KMS-11 (cell line): ENCODE measurements at regions not wholly inside any gene's neighbourhood (a gene's known extent, or its start where the extent isn't known, plus 50 kb on each side); places are given as distances from the start of the nearest gene placed in this dataset.

Source experiments
- H2AFZ ChIP-seq: fragments of 200-600 bp; sonication (generic); 2 replicates; pipeline ENCODE4 v1.6.1; 2016; ENCODE audit warnings: antibody characterized with exemption, mixed run types, low read depth
- H3K27ac ChIP-seq: fragments of 200-600 bp; sonication (generic); 2 replicates; pipeline ENCODE4 v1.6.1; 2016; ENCODE audit warnings: mild to moderate bottlenecking, mixed run types
- H3K27me3 ChIP-seq: fragments of 200-600 bp; sonication (generic); 2 replicates; pipeline ENCODE4 v1.6.1; 2017; ENCODE audit warnings: mild to moderate bottlenecking, low read depth, mixed run types, moderate library complexity; ENCODE audit not compliant: insufficient read depth
- H3K36me3 ChIP-seq: fragments of 200-600 bp; sonication (generic); 2 replicates; pipeline ENCODE4 v1.6.1; 2017; ENCODE audit warnings: mild to moderate bottlenecking, mixed run types; ENCODE audit not compliant: insufficient read depth
- H3K4me1 ChIP-seq: fragments of 200-600 bp; sonication (generic); 2 replicates; pipeline ENCODE4 v1.6.1; 2016; ENCODE audit warnings: mild to moderate bottlenecking, low read depth, mixed run types; ENCODE audit not compliant: poor library complexity, severe bottlenecking
- H3K4me2 ChIP-seq: fragments of 200-600 bp; sonication (generic); 2 replicates; pipeline ENCODE4 v1.7.0; 2016; ENCODE audit warnings: mild to moderate bottlenecking, mixed run types
- H3K4me3 ChIP-seq: fragments of 200-600 bp; sonication (generic); IDR thresholded peaks from 2 replicates; pipeline ENCODE4 v1.6.1; 2017; ENCODE audit warnings: low read depth, low read length, mixed read lengths; ENCODE audit not compliant: insufficient read depth
- H3K79me2 ChIP-seq: fragments of 200-600 bp; sonication (generic); 2 replicates; pipeline ENCODE4 v1.6.1; 2016; ENCODE audit warnings: low read depth, mixed run types; ENCODE audit not compliant: insufficient read depth
- H3K9ac ChIP-seq: fragments of 200-600 bp; sonication (generic); 2 replicates; pipeline ENCODE4 v1.6.1; 2016; ENCODE audit warnings: mild to moderate bottlenecking, mixed run types
- H4K20me1 ChIP-seq: fragments of 200-600 bp; sonication (generic); 2 replicates; pipeline ENCODE4 v1.6.1; 2016; ENCODE audit warnings: mild to moderate bottlenecking, mixed run types; ENCODE audit not compliant: insufficient read depth
- TF ChIP-seq, protein P1 (sequence below): fragments of 200-600 bp; sonication (generic); conservative IDR thresholded peaks from 2 replicates; pipeline ENCODE4 v1.6.1; 2017; ENCODE audit warnings: low read depth, mild to moderate bottlenecking, antibody characterized with exemption, low read length, moderate library complexity, mixed read lengths

DNA sequence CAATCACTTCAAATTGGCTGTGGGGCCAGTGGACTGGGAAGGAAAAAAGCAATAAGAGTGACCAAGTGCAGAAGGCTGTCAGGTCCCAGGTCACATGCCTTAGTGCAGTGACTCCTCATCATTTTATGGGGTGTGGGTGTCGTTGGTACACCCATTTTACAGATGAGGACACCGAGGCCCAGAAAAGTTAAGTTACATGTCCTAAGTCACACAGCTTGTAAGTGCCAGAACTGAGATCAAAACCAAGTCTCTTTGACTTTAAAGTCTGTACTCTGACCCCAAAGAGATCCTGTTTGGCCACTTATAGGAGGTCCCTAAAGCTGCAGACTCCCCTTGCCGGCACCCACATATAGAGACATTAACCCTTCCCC is 63.0 kb upstream of the POLG start:
- no peaks in the 10 kb centered on the region for H4K20me1 ChIP-seq
- no peak overlapping the region for H3K4me3 ChIP-seq
- H3K36me3 ChIP-seq, result no peaks in the 10 kb centered on the region
- no peak overlapping the region for H3K27ac ChIP-seq
- H3K27me3 ChIP-seq, result peaks cover 8% of the 10 kb centered on the region; the same call in 1 of the 2 replicates
- TF ChIP-seq, protein P1, sequence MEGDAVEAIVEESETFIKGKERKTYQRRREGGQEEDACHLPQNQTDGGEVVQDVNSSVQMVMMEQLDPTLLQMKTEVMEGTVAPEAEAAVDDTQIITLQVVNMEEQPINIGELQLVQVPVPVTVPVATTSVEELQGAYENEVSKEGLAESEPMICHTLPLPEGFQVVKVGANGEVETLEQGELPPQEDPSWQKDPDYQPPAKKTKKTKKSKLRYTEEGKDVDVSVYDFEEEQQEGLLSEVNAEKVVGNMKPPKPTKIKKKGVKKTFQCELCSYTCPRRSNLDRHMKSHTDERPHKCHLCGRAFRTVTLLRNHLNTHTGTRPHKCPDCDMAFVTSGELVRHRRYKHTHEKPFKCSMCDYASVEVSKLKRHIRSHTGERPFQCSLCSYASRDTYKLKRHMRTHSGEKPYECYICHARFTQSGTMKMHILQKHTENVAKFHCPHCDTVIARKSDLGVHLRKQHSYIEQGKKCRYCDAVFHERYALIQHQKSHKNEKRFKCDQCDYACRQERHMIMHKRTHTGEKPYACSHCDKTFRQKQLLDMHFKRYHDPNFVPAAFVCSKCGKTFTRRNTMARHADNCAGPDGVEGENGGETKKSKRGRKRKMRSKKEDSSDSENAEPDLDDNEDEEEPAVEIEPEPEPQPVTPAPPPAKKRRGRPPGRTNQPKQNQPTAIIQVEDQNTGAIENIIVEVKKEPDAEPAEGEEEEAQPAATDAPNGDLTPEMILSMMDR, result no peak
- H3K4me1 ChIP-seq, result no peaks in the 10 kb centered on the region
- H3K4me2 ChIP-seq, result no peak overlapping the region
- H2AFZ ChIP-seq, result no peak overlapping the region
- no peaks in the 10 kb centered on the region for H3K79me2 ChIP-seq
- no peak overlapping the region for H3K9ac ChIP-seq

DNA sequence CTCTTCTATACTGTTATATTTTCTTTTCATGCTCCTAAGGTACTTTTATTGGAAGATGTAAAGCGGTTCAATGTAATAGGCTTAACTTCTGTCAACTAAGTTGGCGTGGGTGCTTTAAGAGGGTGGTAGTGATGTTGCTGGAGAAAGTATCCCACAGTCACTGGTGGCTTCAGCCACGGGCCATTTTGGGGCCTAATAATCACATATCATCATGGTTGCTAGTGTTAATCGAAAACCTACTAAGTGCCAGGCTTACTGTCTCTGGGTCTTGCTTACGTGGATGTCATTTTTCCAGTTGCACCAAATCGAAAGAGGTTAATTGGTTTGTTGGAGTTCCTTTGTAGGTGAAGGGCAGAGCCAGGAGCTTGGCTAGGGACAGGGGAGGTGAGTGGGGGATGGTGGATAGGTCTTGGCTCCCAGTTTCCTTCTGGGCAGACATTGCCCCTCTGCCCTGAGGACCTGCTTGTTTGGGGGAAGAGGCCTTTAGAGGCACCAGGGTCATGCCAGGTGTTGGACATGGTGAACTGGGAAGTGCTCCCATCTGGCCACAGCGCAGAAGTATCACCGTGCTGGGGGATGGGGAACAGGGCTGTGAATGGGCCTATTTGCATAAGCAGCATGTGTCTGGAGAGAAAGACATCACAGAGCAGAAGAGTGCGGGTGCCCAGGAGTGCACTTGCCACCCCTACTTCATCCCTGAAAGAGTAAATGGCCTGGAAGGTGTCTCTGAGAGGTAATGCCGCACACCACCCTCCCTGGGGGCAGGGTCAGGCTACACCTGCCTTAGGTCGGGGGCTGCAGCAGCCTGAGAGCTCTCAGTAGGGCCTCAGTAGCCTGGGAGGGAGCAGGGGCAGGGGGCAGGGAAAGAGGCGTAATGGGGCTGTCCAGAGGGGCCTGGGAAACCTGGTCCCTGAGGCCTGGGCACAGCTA is 62.4 kb upstream of the POLG start:
- Histone ChIP-seq H2AFZ (no peak overlapping the region), H3K4me3 (no peak overlapping the region)

GRCh38 chr15:89395996-89396395 is 61.4 kb upstream of the POLG start:
- Histone ChIP-seq H3K27me3 (no peaks in the 10 kb centered on the region; the same call in 1 of the 2 replicates), H3K79me2 (no peaks in the 10 kb centered on the region), H3K9ac (no peak overlapping the region), H2AFZ (no peak overlapping the region), H3K4me3 (no peak overlapping the region), H4K20me1 (no peaks in the 10 kb centered on the region), H3K4me2 (no peak overlapping the region), H3K4me1 (no peaks in the 10 kb centered on the region), H3K36me3 (no peaks in the 10 kb centered on the region), H3K27ac (no peak overlapping the region)
- TF ChIP-seq, protein P1, result no peak

More for the DNA sequence above, 62.4 kb upstream of the POLG start:
- TF ChIP-seq, protein P1, result no peak
- Histone ChIP-seq H3K4me2 (no peak overlapping the region), H4K20me1 (no peaks in the 10 kb centered on the region), H3K9ac (no peak overlapping the region), H3K36me3 (no peaks in the 10 kb centered on the region), H3K79me2 (no peaks in the 10 kb centered on the region), H3K27me3 (peaks cover 1% of the 10 kb centered on the region; the same call in 1 of the 2 replicates), H3K27ac (no peak overlapping the region), H3K4me1 (no peaks in the 10 kb centered on the region)

GRCh38 chr15:89395461-89395871 is 60.8 kb upstream of the POLG start:
- H3K4me3 ChIP-seq, result no peak overlapping the region
- H3K4me1 ChIP-seq, result no peaks in the 10 kb centered on the region
- H3K4me2 ChIP-seq, result no peak overlapping the region
- TF ChIP-seq, protein P1, result no peak
- H3K27me3 ChIP-seq, result no peaks in the 10 kb centered on the region; the same call in 1 of the 2 replicates
- H4K20me1 ChIP-seq, result no peaks in the 10 kb centered on the region
- no peaks in the 10 kb centered on the region for H3K79me2 ChIP-seq
- no peaks in the 10 kb centered on the region for H3K36me3 ChIP-seq
- H3K27ac ChIP-seq, result no peak overlapping the region
- no peak overlapping the region for H3K9ac ChIP-seq
- no peak overlapping the region for H2AFZ ChIP-seq
